AG09309 (cell line): ENCODE measurements at regions not wholly inside any gene's neighbourhood (a gene's known extent, or its start where the extent isn't known, plus 50 kb on each side); places are given as distances from the start of the nearest gene placed in this dataset.

Experiments used
- DNase-seq: peaks from one replicate; pipeline ENCODE4 v3.0.0-alpha.2; 2010; ENCODE audit warnings: low read depth
- H3K4me3 ChIP-seq: 2 replicates; pipeline ENCODE4 v1.5.1; 2011; ENCODE audit warnings: mild to moderate bottlenecking, low read depth, low read length, moderate library complexity; ENCODE audit not compliant: control insufficient read depth
- TF ChIP-seq, protein P1 (sequence below): IDR thresholded peaks from 2 replicates; pipeline ENCODE4 v1.5.1; 2011; ENCODE audit warnings: mild to moderate bottlenecking, low read depth, low read length, inconsistent platforms; ENCODE audit not compliant: insufficient read depth, control insufficient read depth; ENCODE audit errors: missing control alignments

DNA sequence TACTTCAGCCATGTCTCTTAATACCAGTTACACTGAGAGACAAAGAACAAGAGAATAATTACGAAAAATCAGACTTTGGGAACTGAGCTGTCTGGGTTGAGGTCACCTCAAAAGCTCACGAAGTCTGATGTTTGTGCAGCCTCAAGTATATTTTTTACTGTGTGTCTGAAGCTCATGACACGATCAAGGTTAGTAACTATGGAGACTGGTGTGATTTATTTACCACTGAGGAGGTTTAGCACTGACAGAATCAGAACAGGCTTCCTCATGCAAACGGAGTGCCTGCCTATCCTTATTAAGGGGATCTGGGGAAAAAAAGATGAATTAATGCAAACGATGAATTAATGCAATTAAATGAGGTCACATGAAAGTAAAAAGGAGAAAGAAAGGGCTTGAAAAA lies 61.1 kb upstream of the RAPH1 start:
- TF ChIP-seq, protein P1, sequence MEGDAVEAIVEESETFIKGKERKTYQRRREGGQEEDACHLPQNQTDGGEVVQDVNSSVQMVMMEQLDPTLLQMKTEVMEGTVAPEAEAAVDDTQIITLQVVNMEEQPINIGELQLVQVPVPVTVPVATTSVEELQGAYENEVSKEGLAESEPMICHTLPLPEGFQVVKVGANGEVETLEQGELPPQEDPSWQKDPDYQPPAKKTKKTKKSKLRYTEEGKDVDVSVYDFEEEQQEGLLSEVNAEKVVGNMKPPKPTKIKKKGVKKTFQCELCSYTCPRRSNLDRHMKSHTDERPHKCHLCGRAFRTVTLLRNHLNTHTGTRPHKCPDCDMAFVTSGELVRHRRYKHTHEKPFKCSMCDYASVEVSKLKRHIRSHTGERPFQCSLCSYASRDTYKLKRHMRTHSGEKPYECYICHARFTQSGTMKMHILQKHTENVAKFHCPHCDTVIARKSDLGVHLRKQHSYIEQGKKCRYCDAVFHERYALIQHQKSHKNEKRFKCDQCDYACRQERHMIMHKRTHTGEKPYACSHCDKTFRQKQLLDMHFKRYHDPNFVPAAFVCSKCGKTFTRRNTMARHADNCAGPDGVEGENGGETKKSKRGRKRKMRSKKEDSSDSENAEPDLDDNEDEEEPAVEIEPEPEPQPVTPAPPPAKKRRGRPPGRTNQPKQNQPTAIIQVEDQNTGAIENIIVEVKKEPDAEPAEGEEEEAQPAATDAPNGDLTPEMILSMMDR: no peak
- no peak overlapping the region for H3K4me3 ChIP-seq
- DNase-seq: no peak

DNA sequence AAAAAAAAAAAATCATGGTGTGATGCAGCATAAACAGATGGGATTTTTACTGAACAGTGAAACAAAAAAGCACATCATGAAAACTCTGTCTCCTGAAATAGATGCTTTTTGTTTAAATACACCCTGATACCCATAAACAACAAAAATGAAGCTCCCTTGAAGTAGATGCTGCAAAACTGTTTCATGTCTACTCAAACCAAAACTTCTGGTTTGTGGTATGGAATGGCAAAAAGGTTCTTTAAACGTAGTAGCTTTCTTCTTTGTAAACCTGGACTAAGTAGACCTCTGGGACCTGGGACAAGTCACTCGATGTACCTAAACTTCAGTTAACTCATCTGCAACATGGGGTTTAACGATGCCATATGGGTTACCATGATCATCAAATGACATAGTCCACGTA lies 64.4 kb upstream of the RAPH1 start:
- no peak for DNase-seq
- H3K4me3 ChIP-seq: no peak overlapping the region
- TF ChIP-seq, protein P1: no peak

DNA sequence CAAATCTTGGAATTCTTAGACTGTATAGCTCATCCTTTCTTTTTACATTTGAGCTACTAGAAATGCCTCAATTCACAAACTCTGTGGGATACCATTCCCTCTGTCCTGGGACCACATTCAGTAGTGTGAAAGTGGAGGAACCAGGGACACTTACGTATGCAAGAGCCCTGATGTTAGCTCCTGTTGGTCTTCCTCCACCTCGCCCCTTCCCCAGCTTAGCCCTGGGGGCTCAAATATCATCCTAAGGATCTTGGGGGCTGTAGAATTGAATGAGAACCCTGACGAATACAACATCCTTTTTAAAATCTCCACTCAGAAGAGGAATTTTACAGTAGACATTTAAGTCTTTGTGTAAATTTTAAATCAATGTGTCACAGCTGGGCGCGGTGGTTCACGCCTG lies 65.2 kb upstream of the RAPH1 start:
- TF ChIP-seq, protein P1: no peak
- no peak overlapping the region for H3K4me3 ChIP-seq
- DNase-seq: no peak

DNA sequence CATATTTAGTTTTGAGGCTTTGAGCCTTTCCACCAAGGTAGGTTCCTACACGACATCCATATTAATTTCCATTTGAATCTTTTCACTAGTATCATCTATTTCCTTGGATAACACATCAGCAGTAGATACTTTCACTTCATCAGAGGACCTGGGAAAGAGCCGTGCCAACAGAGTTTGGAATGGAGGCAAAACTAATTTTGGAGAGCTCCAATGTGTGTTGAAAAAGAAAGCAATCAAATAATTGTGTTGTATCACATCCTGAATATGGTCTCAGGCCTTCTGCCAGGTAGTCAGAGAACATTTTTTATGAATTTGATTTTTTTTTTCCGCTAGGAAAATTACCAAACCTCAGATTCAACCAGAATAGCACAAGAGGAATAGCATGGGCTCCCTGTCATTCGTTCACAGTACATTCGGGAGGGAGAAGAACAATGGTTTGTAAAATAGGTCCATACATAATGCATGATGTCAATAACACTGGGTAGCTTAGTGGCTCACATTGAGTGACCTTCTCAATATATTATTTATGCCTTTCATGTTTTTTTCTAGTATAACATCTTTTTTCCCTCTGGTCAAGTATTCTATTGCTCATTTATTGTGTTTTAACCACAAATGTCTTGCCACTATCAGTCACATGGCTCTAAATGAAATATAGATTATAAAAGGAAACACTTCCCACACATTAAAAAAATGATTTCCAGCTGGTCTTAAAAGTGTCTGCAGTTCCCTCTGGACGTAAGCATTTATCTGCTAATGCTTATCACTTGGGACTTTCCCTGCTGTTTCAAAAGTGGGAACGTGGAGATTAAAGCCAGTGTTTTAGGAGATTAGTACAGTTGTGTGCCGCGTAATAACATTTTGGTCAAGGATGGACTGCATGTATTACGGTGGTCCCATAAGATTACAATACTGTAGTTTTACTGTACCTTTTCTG lies 68.6 kb upstream of the RAPH1 start:
- H3K4me3 ChIP-seq: no peak overlapping the region
- DNase-seq: no peak
- TF ChIP-seq, protein P1: no peak

DNA sequence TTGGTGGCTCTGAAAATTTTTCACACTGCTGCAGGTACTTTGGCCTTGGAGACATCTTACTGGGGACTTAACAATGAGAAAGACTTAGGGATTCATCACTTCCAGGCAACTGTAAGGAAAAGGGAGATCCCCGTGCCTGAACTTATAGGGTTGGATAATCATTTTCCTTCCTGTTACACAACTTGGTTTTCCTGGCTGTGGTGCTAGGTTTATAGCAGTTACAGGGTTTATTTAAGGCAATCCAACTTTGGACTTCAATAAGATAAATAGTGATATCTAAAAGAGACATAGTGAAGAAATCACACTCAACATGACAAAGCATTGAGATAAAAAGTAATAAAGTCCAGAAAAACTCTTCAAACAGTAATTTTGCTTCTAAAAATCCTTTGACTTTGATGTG lies 70.2 kb upstream of the RAPH1 start:
- no peak for DNase-seq
- no peak overlapping the region for H3K4me3 ChIP-seq
- TF ChIP-seq, protein P1: no peak

DNA sequence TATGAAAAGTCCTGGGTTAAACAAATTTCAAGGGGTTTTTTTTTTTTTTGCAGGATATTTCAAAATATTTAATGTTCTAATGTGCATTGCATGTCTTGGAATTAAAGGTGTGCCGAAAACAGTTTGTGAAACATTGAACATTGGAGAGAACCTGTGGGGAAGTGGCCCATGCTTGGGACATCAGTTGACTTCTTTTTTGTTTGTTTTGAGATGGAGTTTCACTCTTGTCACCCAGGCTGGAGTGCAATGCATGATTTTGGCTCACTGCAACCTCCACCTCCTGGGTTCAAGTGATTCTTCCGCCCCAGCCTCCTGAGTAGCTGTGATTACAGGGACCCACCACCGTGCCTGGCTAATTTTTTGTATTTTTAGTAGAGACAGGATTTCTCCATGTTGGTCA lies 71.0 kb upstream of the RAPH1 start:
- H3K4me3 ChIP-seq: no peak overlapping the region
- DNase-seq: no peak

More for the DNA sequence above, 71.0 kb upstream of the RAPH1 start:
- TF ChIP-seq, protein P1: no peak
